K562 (cell line): ENCODE measurements at regions not wholly inside any gene's neighbourhood (a gene's known extent, or its start where the extent isn't known, plus 50 kb on each side); places are given as distances from the start of the nearest gene placed in this dataset.

Source experiments
- ATAC-seq: fragments of 200-7000 bp; cut with Tn5 transposase; 3 replicates; pipeline ENCODE4 v1.9.1; 2020; ENCODE audit warnings: moderate library complexity
- BruUV-seq: library from RNA; stranded (reverse); fragments of 400-500 nt; replicated peaks from 2 replicates; lab custom pipeline; 2021; lab: Mats Ljungman, UMichigan
- CTCF ChIA-PET: fragments of 300-600 bp; formaldehyde crosslinking; extraction: SDS; loops from one replicate; lab custom pipeline; 2021; ENCODE audit warnings: low intra/inter-chr PET ratio; lab: Yijun Ruan, JAX
- POLR2A ChIA-PET: fragments of 300-600, 350-650 bp; sonication (Branson Sonifier 250); formaldehyde crosslinking; extraction: SDS; loops from one replicate; lab custom pipeline; 2021; ENCODE audit warnings: antibody characterized with exemption, inconsistent platforms; lab: Yijun Ruan, JAX
- DNase-seq, 4 experiments: peaks; one replicate each; pipeline versions ENCODE4 v3.0.0 to v3.0.0-alpha.2; 2011 to 2018; ENCODE audit warnings: low spot score in 3 of 4, mixed read lengths in 3 of 4; ENCODE audit errors: extremely low read depth in 1 of 4
- FAIRE-seq: peaks from 2 replicates; lab custom pipeline; 2011; peaks lifted over from hg19 to GRCh38; lab: Jason Lieb, UNC
- H2AFZ ChIP-seq: 2 replicates; pipeline ENCODE4 v1.6.0; 2011; ENCODE audit warnings: low read depth, low read length, control low read depth, inconsistent platforms
- H3K27ac ChIP-seq: fragments of 200-600 bp; 3 replicates; pipeline ENCODE4 v1.8.0; 2011; ENCODE audit warnings: low read depth, mild to moderate bottlenecking, control low read depth, inconsistent platforms, low read length, moderate library complexity, mixed read lengths; ENCODE audit errors: extremely low read depth
- H3K27me3 ChIP-seq, 2 experiments: fragments of 300-600 bp in 1 of 2; 2 replicates in 1 of 2; 3 replicates in 1 of 2; pipeline versions ENCODE4 v1.6.0 to v1.8.0; 2011; ENCODE audit warnings: inconsistent platforms in 2 of 2, low read length in 2 of 2, mild to moderate bottlenecking in 1 of 2, mixed read lengths in 1 of 2, moderate library complexity in 1 of 2; ENCODE audit not compliant: control insufficient read depth in 2 of 2, insufficient read depth in 2 of 2
- H3K36me3 ChIP-seq: fragments of 300-600 bp; 3 replicates; pipeline ENCODE4 v1.8.0; 2011; ENCODE audit warnings: mild to moderate bottlenecking, low read length, inconsistent platforms; ENCODE audit not compliant: control insufficient read depth, insufficient read depth
- H3K4me1 ChIP-seq, 2 experiments: fragments of 200-600 bp in 1 of 2; replicated peaks in 1 of 2; 2 replicates in 1 of 2; 3 replicates in 1 of 2; pipeline versions ENCODE4 v1.5.1 to v1.8.0; 2011; ENCODE audit warnings: inconsistent platforms in 2 of 2, low read length in 2 of 2, mild to moderate bottlenecking in 1 of 2, mixed read lengths in 1 of 2, moderate library complexity in 1 of 2; ENCODE audit not compliant: control insufficient read depth in 2 of 2, insufficient read depth in 2 of 2
- H3K4me2 ChIP-seq: 2 replicates; pipeline ENCODE4 v1.6.1; 2011; ENCODE audit warnings: low read length, control low read depth, inconsistent platforms, mixed read lengths; ENCODE audit not compliant: insufficient read depth
- H3K4me3 ChIP-seq: fragments of 200-600 bp; sonication (generic), shearing (Covaris generic); 2 replicates; pipeline ENCODE4 v1.5.1; 2016; ENCODE audit warnings: control low read depth, inconsistent platforms
- H3K79me2 ChIP-seq: fragments of 200-600 bp; 3 replicates; pipeline ENCODE4 v1.8.0; 2011; ENCODE audit warnings: low read length, inconsistent platforms; ENCODE audit not compliant: control insufficient read depth, insufficient read depth
- H3K9ac ChIP-seq, 2 experiments: 2 replicates each; pipeline versions ENCODE4 v1.6.0 to v1.6.1; 2011; ENCODE audit warnings: low read depth in 2 of 2, low read length in 2 of 2, control low read depth in 1 of 2, inconsistent platforms in 1 of 2, mild to moderate bottlenecking in 1 of 2, mixed read lengths in 1 of 2; ENCODE audit not compliant: insufficient read depth in 1 of 2
- H3K9me1 ChIP-seq: one replicate; pipeline ENCODE4 v1.6.0; 2011; ENCODE audit warnings: inconsistent platforms, mild to moderate bottlenecking, low read length, moderate library complexity; ENCODE audit not compliant: control insufficient read depth, insufficient read depth
- H3K9me3 ChIP-seq: replicated peaks from 2 replicates; pipeline ENCODE4 v1.5.1; 2011; ENCODE audit warnings: low read depth, low read length, inconsistent platforms; ENCODE audit not compliant: control insufficient read depth, insufficient read depth
- H4K20me1 ChIP-seq: replicated peaks from 2 replicates; pipeline ENCODE4 v1.6.1; 2011; ENCODE audit warnings: low read length, inconsistent platforms, mixed read lengths; ENCODE audit not compliant: control insufficient read depth, insufficient read depth
- CBX3 ChIP-seq, 2 experiments: IDR thresholded peaks; 1 replicate in 1 of 2; 2 replicates in 1 of 2; pipeline ENCODE4 v1.6.1; 2012; ENCODE audit warnings: inconsistent platforms in 2 of 2, low read length in 2 of 2, borderline replicate concordance in 1 of 2, control low read depth in 1 of 2
- CHCHD3 ChIP-seq: fragments of 250-450 bp; sonication (Bioruptor Pico); IDR thresholded peaks from 2 replicates; pipeline ENCODE4 v2.1.2; 2022; ENCODE audit warnings: mild to moderate bottlenecking
- GATAD2A ChIP-seq: fragments of 450-650 bp; IDR thresholded peaks from 2 replicates; pipeline ENCODE4 v1.6.1; 2017
- ILF3 ChIP-seq: fragments of 450-650 bp; IDR thresholded peaks from 2 replicates; pipeline ENCODE4 v1.6.1; 2018; ENCODE audit warnings: antibody characterized with exemption, mild to moderate bottlenecking, moderate library complexity, borderline replicate concordance
- TAF7 ChIP-seq: fragments of 450-650 bp; IDR thresholded peaks from 2 replicates; pipeline ENCODE4 v1.6.1; 2016; ENCODE audit warnings: missing genetic modification characterization, missing compliant biosample characterization
- ZBTB2 ChIP-seq: fragments of 450-650 bp; IDR thresholded peaks from 2 replicates; pipeline ENCODE4 v1.6.1; 2016; ENCODE audit warnings: antibody characterized with exemption
- ZMIZ1 ChIP-seq, 2 experiments: fragments of 150-350 bp in 1 of 2; IDR thresholded peaks; 2 replicates each; pipeline ENCODE4 v1.6.1; 2012 to 2016; ENCODE audit warnings: low read depth in 2 of 2, low read length in 2 of 2, mild to moderate bottlenecking in 1 of 2, moderate library complexity in 1 of 2
- ZNF518B ChIP-seq: fragments of 250-450 bp; sonication (Bioruptor Pico); IDR thresholded peaks from 2 replicates; pipeline ENCODE4 v1.5.0; 2021; ENCODE audit warnings: mild to moderate bottlenecking, moderate library complexity
- WGBS: fragments of 100-300 bp; shearing (Covaris generic); methylation state at CpG from one replicate; pipeline ENCODE4 v1.1.6; 2016; ENCODE audit warnings: low coverage, mixed read lengths; ENCODE audit not compliant: insufficient coverage; ENCODE audit errors: missing lambda C conversion rate; 5-methylcytosine and 5-hydroxymethylcytosine counted together
- in situ Hi-C: fragments of 300-500 bp; cut with MboI; formaldehyde crosslinking; loops from 4 replicates; pipeline ENCODE4 v1.15.0; 2018; ENCODE audit warnings: inconsistent platforms, mixed read lengths
- intact Hi-C: fragments of 100-400 bp; cut with micrococcal nuclease; formaldehyde crosslinking; loops from 2 replicates; pipeline ENCODE4 v1.14.2; 2022

DNA sequence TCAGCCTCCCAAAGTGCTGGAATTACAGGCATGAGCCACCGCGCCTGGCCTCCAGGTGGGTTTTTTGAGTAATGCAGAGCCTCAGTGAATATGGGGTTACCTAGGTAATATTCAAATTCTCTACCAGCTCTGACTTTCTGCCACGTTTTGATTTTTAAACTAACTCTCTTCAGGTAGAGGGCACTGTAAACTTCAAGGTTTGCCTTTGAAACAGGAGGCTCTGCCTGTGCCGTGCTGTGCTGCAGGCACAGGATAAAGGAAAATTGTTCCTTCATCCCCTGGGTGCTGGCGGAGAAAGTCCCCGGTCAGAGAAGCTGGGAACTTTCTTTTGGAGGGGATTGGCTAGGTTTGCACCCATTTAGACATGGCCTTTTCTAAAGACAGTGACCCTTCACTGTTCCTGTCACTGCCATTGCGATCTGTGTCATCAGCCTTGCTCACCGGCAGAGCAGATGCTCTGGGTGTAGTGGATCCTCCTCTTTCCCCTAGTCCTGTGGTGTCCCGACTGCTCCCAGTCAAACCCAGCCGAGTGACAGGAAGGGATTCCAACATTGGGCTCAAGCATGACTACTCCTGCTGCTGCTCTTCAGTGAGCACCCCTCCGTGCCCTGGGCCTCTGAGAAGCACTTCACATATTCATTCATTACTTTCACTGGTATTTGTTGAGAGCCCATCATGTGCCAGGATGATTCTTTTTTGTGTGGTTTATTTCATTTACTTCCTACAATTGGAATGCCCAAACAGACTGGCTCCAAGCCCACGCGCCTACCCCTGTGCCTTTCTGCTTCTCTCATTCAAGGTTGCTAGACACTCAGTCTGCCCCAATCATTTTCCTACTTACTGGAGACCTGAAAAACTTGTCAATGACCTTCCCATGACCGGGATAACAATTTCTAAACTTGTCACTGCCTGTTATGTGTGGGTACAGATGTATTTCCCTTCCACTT, 103.6 kb downstream of the TMEM30B start (continued):
- TF ChIP-seq ZMIZ1 (IDR thresholded peaks at IDR 0.05; ENCODE audit: low read depth in 2 of 2, low read length in 2 of 2) (no peak), ILF3 (no peak), ZBTB2 (no peak)

DNA sequence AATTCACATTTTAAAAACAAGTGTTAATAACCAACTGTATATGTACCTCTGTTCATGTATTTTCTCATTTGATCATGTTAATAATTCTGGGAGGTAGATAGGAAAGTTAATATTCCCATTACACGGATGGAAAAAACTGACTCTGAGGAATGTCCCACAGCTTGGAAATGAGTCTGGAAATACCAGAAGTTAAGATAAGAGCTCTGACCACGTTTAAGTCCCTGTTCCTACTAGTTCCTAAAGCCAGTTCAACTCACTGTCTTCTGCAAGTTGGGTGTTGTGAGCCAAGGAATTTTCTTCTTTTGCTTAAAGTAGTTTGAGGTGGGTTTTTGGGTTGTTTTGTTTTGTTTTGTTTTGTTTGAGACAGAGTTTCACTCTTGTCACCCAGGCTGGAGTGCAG, 104.5 kb downstream of the TMEM30B start:
- H2AFZ ChIP-seq: no peak overlapping the region
- in situ Hi-C loops (no loop called here), intact Hi-C loops (no loop called here)
- H3K4me3 ChIP-seq: no peak overlapping the region
- ChIA-PET POLR2A (no interaction called here), CTCF (no interaction called here)
- H3K27me3 ChIP-seq: peaks cover 4 to 16% of the 10 kb centered on the region in 2 experiments; a peak in 3 of 5 replicates
- H3K36me3 ChIP-seq: no peaks in the 10 kb centered on the region
- DNase-seq (no peak), ATAC-seq (no peak), FAIRE-seq (no peak)
- no peaks in the 10 kb centered on the region for H4K20me1 ChIP-seq
- no peaks in the 10 kb centered on the region for H3K9me3 ChIP-seq
- WGBS: 8% methylated on average over 2 of the region's 2 CpGs
- no TSS peak for BruUV-seq
- H3K4me1 ChIP-seq: no peaks in the 10 kb centered on the region
- H3K9me1 ChIP-seq: no peaks in the 10 kb centered on the region
- no peak for TF ChIP-seq GATAD2A
- no peak for TF ChIP-seq ZNF518B (CRISPR knock-in tag)
- TF ChIP-seq CBX3 (IDR thresholded peaks at IDR 0.05; ENCODE audit: borderline replicate concordance in 1 of 2, low read length in 2 of 2): no peak
- TF ChIP-seq CHCHD3 (CRISPR knock-in tag): no peak
- no peak for TF ChIP-seq TAF7
- no peaks in the 10 kb centered on the region for H3K79me2 ChIP-seq
- H3K27ac ChIP-seq: no peak overlapping the region
- no peak overlapping the region for H3K9ac ChIP-seq
- H3K4me2 ChIP-seq: no peak overlapping the region
